ENCODE measurements at regions not wholly inside any gene's neighbourhood (a gene's known extent, or its start where the extent isn't known, plus 50 kb on each side); places are given as distances from the start of the nearest gene placed in this dataset.

GRCh38 chr16:87183647-87184046, 133.5 kb downstream of the C16orf95 start:
- no peak for DNase-seq (ENCODE audit: low read depth)

- no peak for DNase-seq (ENCODE audit: low read depth)
These were observed 131.9 kb downstream of the C16orf95 start for GRCh38 chr16:87185308-87185707.

GRCh38 chr16:87185983-87186382, 131.2 kb downstream of the C16orf95 start:
- no peak for DNase-seq (ENCODE audit: low read depth)

- no peak for DNase-seq (ENCODE audit: low read depth)
These were observed 130.7 kb downstream of the C16orf95 start for GRCh38 chr16:87186446-87186845.

GRCh38 chr16:87186876-87187533, 130.2 kb downstream of the C16orf95 start:
- DNase-seq (ENCODE audit: low read depth): no peak

- DNase-seq (ENCODE audit: low read depth): no peak
These were observed 129.1 kb downstream of the C16orf95 start for GRCh38 chr16:87188104-87188503.

- no peak for DNase-seq (ENCODE audit: low read depth)
These were observed 127.8 kb downstream of the C16orf95 start for GRCh38 chr16:87189426-87189825.

- DNase-seq (ENCODE audit: low read depth): peak; percentile 7
These were observed 126.6 kb downstream of the C16orf95 start for GRCh38 chr16:87190288-87191230.

GRCh38 chr16:87192452-87193073, 124.6 kb downstream of the C16orf95 start:
- no peak for DNase-seq (ENCODE audit: low read depth)

GRCh38 chr16:87194172-87194571, 123.0 kb downstream of the C16orf95 start:
- DNase-seq (ENCODE audit: low read depth): no peak

- DNase-seq (ENCODE audit: low read depth): no peak
These were observed 122.0 kb downstream of the C16orf95 start for GRCh38 chr16:87195161-87195560.

GRCh38 chr16:87196231-87196630, 121.0 kb downstream of the C16orf95 start:
- no peak for DNase-seq (ENCODE audit: low read depth)

- DNase-seq (ENCODE audit: low read depth): no peak
These were observed 120.5 kb downstream of the C16orf95 start for GRCh38 chr16:87196661-87197060.

GRCh38 chr16:87198328-87198832, 118.8 kb downstream of the C16orf95 start:
- no peak for DNase-seq (ENCODE audit: low read depth)

GRCh38 chr16:87198881-87199280, 118.3 kb downstream of the C16orf95 start:
- no peak for DNase-seq (ENCODE audit: low read depth)

- DNase-seq (ENCODE audit: low read depth): no peak
These were observed 117.8 kb downstream of the C16orf95 start for GRCh38 chr16:87199379-87199778.

GRCh38 chr16:87199901-87200300, 117.3 kb downstream of the C16orf95 start:
- no peak for DNase-seq (ENCODE audit: low read depth)

- DNase-seq (ENCODE audit: low read depth): no peak
These were observed 116.6 kb downstream of the C16orf95 start for GRCh38 chr16:87200637-87201036.

- DNase-seq (ENCODE audit: low read depth): peak; percentile 98
These were observed 116.1 kb downstream of the C16orf95 start for GRCh38 chr16:87201052-87201451.

- DNase-seq (ENCODE audit: low read depth): peak; percentile 19
These were observed 115.4 kb downstream of the C16orf95 start for GRCh38 chr16:87201790-87202189.

- no peak for DNase-seq (ENCODE audit: low read depth)
These were observed 114.8 kb downstream of the C16orf95 start for GRCh38 chr16:87202346-87202745.

- peak; percentile 90 for DNase-seq (ENCODE audit: low read depth)
These were observed 114.0 kb downstream of the C16orf95 start for GRCh38 chr16:87203060-87203656.
